GM21447 (cell line): ENCODE measurements at regions not wholly inside any gene's neighbourhood (a gene's known extent, or its start where the extent isn't known, plus 50 kb on each side); places are given as distances from the start of the nearest gene placed in this dataset.
"Not testable (repeated sequence)": the region's sequence is repeated elsewhere in the genome, so short reads cannot be mapped to it uniquely, and the experiment has no call there.

ENCODE experiments used
- ATAC-seq: cut with Tn5 transposase; IDR thresholded peaks from one replicate; pipeline ENCODE4 v1.9.1; 2021; ENCODE audit not compliant: unreplicated experiment

- no peak for ATAC-seq
Observed at GRCh38 chr6:137610702-137611101, 116.5 kb upstream of the OLIG3 start.

- no peak for ATAC-seq
Observed at GRCh38 chr6:137623293-137623692, 129.1 kb upstream of the OLIG3 start.

- ATAC-seq = no peak
Observed at GRCh38 chr6:137625100-137625661, 131.0 kb upstream of the OLIG3 start.

- no peak for ATAC-seq
Observed at GRCh38 chr6:137625808-137626207, 131.6 kb upstream of the OLIG3 start.

GRCh38 chr6:137630666-137631065 lies 136.5 kb upstream of the OLIG3 start:
- no peak for ATAC-seq

GRCh38 chr6:137631323-137631722 lies 137.1 kb upstream of the OLIG3 start:
- peak; percentile 46 for ATAC-seq

- peak; percentile 47 for ATAC-seq
Observed at GRCh38 chr6:137634177-137634576, 140.0 kb upstream of the OLIG3 start.

- ATAC-seq = no peak
Observed at GRCh38 chr6:137637121-137637520, 142.9 kb upstream of the OLIG3 start.

- no peak for ATAC-seq
Observed at GRCh38 chr6:137638926-137639706, 144.9 kb upstream of the OLIG3 start.

- ATAC-seq = no peak
Observed at GRCh38 chr6:137640086-137640485, 145.9 kb upstream of the OLIG3 start.

- ATAC-seq = peak; percentile 63
Observed at GRCh38 chr6:137641474-137642077, 147.4 kb upstream of the OLIG3 start.

GRCh38 chr6:137643210-137643609 lies 149.0 kb upstream of the OLIG3 start:
- ATAC-seq = not testable (repeated sequence)

GRCh38 chr6:137643644-137644043 lies 149.4 kb upstream of the OLIG3 start:
- not testable (repeated sequence) for ATAC-seq

- no peak for ATAC-seq
Observed at GRCh38 chr6:137645850-137646249, 151.7 kb upstream of the OLIG3 start.

GRCh38 chr6:137646484-137646883 lies 152.3 kb upstream of the OLIG3 start:
- ATAC-seq = no peak

GRCh38 chr6:137647762-137648447 lies 153.7 kb upstream of the OLIG3 start:
- no peak for ATAC-seq

- no peak for ATAC-seq
Observed at GRCh38 chr6:137650720-137651119, 156.5 kb upstream of the OLIG3 start.

- ATAC-seq = no peak
Observed at GRCh38 chr6:137651178-137651577, 157.0 kb upstream of the OLIG3 start.

GRCh38 chr6:137651591-137652335 lies 157.6 kb upstream of the OLIG3 start:
- no peak for ATAC-seq

- ATAC-seq = no peak
Observed at GRCh38 chr6:137652961-137653705, 158.9 kb upstream of the OLIG3 start.
